HG03135 (cell line): ENCODE measurements at regions not wholly inside any gene's neighbourhood (a gene's known extent, or its start where the extent isn't known, plus 50 kb on each side); places are given as distances from the start of the nearest gene placed in this dataset.

Experiments used
- ATAC-seq: cut with Tn5 transposase; IDR thresholded peaks from one replicate; pipeline ENCODE4 v1.9.1; 2021; ENCODE audit warnings: mild to moderate bottlenecking, moderate library complexity; ENCODE audit not compliant: unreplicated experiment

DNA sequence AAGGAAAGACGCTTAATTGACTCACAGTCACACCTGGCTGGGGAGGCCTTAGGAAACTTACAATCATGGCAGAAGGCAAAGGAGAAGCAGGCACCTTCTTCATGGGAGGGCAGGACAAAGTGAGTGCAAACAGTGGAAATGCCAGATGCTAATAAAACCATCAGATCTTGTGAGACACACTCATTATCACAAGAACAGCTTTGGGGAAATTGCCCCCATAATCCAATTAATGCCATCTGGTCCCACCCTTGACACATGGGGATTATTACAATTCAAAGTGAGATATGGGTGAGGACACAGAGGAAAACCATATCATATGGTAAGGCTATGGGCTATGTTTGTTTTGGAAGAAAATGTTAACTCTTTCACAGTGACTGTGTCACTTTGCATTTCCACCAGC, 1272.5 kb upstream of the CELF2 start:
- no peak for ATAC-seq

DNA sequence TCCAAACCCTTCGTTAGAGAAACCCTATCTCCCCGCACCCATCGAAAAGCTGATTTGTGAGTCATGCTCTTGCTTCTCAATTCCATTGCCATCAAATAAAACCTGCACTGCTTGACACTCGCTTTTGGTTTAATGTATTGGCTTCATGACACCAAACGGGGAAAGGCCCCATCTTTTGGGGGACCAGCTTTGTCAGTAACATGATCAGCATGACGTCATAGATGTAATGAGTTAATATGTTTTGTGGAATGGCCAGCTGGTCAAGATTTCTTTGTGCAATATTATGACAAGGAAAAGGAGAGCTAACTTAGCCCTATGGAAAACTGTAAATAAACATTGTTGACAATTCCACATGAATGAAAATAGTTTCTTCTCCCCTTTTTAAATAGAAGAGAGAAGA, 1260.5 kb upstream of the CELF2 start:
- no peak for ATAC-seq

DNA sequence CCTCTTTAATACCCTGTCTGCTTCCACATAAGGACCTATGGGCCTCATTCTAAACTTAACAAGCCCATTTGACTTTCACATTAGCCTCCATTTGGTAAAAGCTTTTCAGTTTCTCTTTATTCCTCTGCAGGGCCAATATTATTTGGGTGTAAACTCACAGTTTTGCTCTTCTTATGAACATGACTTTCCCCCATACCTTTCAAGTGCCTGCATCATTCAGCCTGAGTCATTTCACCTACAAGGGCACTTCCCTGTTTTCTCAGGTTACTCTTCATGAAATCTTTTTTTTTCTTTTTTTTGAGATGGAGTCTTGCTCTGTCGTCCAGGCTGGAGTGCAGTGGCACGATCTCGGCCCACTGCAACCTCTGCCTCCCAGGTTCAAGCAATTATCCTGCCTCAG, 1258.1 kb upstream of the CELF2 start:
- ATAC-seq, result no peak

DNA sequence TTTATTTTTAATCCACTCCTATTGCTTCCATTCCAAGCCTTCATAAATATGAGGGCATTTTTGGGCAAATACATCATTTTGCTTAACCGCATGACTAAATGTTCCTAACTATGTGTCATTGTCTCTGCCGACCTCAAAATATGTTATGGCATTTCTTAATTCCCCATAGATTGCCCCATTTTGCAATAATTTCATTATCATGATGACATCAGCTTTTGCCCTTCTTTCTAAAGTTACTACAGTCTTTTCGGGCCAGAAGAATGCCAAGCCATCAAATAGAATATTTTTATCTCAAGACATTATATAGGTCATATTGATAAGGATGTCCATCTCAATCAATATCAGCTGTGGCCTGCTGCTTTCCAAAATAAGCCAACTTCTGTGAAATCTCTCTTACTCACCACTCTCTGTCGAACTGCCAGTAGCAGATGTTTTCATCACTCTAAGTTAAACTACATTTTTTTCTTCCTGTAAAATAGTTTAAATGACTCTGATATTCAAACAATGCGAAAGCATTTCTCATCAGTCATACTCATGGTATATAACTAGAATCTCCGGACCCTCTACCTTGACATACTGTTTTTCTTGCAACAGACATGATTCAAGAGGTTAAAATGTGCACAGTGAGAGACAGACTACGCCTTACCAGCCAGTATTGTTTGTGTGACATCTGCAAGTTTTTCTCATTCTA, 1254.6 kb upstream of the CELF2 start:
- no peak for ATAC-seq

DNA sequence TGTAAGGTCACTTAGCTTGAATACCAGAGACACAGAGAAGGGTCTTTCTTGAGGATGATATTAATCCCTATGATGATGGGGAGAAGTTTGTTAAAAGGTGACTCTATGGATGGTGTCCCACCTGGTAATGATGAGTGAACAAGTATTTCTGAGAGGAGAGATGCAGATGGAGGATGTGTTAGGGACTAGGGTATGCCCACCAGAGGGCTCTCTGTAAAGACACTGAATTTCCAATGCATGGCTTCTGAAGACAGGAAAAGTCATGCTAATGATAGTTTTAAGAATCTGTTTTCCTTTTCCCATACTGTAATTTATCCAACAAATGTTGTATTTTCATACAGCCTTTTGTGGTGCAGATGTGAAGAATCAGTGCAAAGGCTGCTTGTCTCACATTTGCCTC, 1250.9 kb upstream of the CELF2 start:
- no peak for ATAC-seq

DNA sequence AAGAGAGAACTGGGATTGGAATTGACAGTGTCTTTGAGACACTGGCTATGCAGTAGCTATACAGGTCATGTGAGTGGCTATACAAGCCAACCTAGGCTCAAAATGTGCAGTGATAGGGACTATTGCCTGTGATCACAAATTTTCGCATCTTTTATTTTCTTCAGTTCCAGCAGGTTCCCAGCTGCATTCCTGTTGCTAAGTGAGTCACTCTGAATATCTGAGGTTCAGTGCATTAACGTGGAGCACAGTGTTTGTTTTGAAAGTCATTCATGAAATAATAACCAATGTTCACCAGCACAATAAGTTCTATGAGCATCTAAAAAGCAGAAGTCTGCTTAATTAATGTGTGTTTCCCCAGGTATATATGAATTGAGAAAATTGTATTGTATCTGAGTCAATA, 1236.0 kb upstream of the CELF2 start:
- no peak for ATAC-seq

DNA sequence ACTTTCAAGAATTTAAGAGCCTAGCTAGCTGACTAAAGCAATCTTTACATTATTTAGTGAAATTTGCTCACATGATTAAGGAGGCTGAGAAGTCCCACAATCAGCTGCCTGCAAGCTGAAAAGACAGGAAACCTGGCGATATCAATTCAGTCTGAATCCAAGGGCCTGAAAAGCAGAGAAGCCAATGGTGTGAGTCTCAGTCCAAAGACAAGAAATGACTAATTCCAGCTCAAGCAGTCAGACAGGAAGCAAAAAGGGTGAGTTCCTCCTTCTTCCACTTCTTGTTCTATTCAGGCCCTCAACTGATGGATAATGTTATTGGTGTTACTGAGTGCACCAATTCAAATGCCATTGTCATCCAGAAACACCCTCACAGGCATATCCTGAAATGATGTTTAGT, 1231.6 kb upstream of the CELF2 start:
- ATAC-seq, result no peak

DNA sequence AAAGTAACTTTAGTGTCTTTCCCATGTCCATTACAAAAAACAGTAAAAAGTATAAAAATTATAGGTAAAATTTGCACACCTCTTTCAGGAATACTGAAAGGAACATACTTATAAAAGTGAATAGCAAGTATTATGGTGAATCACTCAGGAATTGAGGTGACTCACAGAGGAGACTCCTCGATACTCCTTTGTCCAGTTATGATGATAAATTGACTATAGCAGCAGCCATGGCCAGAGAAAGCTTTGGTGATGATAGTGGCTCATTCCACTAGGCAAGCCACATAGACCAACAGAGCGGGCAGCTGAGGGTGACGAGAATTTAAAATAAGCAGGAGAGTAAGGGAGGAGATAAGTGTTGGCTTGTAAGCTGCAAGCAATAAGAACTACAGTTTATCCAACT, 1231.1 kb upstream of the CELF2 start:
- ATAC-seq, result no peak

DNA sequence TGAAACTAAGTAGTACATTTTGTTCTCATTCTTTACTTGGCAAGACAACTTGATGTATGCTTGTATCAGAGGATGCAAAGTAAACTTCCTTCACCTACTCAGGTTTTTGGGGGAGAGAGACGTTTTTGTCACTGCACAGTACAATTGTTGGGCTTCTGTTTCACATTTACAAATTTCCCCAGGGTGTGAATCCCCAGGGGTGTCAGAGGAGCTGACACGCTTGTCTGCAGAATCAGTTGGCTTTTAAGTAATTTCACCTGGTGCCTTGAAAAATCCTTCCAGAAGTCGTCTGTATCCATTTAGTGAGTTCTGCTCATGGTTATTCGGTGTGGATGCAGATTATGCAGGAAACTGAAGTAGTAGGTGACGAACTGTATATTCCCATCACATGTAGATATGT, 1227.7 kb upstream of the CELF2 start:
- no peak for ATAC-seq

DNA sequence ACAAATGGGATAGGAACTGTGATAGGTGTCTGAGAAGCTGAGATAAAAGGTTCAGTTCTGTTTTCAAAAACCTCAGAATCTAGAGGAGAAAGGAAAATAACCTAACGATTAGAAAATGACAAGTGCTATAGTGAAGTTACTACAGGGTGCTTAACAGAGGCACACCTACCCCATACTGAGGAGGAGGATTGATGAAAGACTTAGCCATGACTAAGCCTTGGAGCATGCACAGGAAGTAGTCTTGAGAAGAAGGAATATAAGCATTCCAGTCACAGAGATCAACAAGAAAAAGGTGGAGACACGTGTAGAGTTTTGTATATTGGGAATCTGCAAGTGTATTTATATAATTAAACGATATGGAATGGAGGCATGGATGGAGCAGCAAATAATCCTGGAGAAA, 1225.5 kb upstream of the CELF2 start:
- ATAC-seq, result no peak

DNA sequence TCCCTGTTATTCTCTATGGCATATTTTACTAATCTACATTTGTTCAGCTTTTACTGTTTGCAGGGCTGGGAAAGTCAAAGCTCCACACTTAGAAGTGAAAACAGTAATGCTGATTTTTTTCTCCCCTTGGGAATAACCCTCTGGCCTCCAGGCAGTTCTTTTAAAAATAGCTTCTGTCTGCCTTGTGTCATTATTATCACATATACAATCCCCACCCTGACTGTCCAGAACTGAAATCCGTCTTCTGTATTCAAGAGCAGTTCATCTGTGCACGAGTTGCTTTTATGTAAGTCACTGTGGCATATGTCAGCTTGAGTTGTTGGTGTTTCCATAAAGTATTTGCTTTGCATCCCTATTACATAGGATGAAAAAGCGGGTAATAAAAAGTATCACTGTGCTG, 1221.1 kb upstream of the CELF2 start:
- ATAC-seq, result no peak

DNA sequence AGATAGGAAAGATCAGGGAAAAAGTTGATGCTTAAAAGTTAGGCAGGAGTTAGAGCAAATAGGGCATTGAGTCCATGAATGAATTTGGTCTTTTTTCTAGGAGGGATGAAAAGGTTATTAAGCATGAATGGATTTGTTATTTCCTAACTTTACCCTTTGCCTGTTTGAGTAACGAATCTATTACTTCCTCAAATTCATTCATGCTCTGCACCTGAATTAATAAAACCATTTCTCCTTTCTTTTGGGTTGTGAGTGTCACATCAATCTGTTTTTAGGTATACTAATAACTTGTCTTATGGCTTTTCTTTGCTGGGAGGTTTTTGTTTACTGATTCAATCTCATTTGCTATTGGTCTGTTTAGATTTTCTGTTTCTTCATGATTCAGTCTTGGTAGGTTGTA, 1217.7 kb upstream of the CELF2 start:
- ATAC-seq, result no peak

DNA sequence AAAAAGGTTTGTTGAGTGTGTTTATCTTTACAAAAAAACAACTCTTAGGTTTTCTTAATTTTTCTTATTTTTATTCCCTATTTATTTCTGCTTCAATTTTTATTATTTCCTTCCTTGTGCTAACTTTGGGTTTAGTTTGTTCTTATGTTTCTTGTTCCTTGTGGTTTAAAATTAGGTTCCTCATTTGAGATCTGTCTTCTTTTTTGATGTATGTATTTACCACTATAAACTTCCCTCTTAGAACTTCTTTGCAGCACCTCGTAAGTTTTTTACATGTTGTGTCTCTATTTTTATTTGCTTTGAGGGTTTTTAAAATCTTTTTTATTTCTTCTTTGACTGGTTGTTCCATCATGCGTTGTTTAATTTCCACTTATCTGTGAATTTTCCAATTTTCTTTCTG, 1217.1 kb upstream of the CELF2 start:
- no peak for ATAC-seq

DNA sequence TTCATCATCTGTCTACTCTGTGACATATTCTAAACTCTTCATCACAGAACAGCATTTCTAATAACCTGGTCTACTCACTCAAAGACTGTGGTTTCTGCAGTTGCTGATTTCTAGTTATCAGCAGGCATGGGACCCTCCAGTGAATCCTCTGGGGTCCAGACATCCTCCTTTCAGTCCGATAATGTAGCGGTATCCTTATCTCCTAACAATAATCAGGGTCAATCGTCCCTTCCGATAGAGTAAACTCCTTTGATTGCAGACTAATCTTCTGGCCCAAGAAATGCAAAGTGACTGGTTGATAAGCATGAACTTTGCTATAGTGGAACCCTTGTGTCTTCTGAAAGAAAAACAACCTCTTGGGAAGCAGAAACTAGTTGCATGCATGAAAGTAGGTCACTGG, 1209.8 kb upstream of the CELF2 start:
- no peak for ATAC-seq

DNA sequence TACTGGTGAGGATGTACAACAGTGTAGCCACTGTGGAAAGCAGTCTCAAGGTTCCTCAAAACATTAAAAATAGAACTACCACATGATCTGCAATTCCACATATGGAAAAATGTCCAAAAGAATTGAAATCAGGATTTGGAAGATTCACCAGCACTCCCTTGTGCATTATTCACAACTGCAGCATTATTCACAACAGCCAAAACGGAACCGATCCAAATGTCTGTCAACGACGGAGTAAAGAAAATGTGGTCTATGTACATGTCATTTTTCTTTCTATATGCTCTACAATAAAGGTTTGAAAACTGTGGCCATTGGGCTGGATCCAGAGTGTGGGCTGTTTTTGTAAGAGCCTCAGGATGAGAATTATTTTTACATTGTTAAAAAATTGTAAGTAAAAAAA, 1206.1 kb upstream of the CELF2 start:
- no peak for ATAC-seq

DNA sequence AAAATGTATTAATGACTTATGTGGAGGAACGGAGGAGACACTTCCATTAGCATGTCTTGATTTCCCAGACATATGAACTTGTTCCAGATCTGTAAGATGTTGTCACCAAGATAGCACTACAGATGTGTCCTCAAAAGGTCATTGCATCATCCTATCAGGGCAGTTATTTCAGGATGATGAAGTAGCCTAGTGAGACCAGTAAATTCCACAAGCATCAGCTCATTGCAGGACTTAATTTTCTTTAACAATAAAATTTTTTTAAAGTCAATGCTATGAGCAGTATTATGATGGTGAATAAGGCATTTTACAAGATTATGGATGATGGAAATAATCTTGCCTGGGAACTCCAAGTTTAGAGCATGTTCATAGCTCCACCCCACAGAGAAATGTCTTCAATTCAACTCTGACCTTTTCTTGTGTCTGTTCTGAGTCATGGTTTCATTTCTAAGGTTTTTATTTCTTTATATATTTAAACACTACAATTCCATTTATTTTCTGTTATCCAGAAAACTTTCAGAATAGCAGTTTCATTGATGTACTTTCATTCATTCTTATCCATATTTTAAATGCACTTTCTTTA, 1203.3 kb upstream of the CELF2 start:
- no peak for ATAC-seq

DNA sequence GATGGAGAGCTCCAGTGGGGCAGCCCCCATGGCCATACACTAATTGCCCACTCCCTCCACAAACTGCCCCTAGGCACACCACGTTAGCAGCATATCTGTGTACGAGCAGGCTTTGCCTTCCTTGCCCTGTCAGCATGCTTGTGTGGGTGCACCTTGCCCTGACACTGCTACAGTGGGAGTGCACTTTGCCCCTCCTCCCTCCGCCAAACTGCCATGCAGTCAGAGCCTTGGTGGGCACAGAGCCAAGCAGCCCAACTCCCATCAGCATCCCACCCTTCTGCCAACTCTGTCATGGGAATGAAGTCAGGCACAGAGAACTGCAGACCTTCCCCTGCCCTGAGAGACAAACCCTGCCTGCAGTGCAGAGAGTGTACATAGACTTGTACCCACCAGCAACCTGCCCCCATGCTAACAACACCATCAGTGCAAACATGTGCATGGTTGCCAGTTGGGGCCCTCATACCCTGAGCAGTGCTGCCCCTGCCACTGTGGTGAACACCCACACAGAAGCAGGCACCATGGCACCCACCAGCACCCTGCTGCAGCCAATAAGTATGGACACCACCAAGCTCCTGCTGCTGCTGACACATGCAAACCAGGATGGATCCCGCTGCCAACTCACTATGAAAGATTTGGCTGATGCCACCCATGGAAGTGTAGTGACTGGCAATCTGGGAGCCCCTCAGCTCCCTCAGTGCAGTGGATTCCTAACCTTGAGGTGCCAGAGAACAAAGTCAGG, 1197.7 kb upstream of the CELF2 start:
- no peak for ATAC-seq

DNA sequence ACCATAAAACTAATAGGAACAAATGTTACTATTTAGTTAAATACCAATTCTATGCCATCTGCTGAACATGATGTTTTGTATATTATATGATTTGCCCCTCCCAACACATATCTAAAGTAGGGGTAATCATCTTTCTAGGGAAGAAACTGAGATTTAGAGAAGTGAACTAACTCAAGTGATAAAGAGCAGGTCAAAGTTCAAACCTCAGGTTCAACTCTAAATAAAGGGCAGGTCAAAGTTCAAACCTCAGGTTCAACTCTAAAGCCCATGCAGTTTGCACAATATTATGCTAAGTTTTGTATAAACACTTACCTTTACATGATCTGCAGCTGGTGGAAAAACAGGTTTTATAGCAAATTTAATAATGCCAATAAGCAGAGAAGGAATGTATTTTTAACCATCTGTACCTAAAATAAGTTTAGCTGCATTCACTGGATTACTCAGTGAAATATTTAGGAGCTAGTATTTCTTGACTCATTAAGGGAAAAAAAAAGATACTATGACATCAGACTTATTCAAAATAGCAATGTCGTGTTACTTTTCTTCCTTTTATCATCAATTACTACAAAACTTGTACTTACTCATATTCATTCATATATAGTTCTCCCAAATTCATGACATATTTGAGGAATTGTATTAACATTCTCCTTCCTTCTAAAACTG, 1194.3 kb upstream of the CELF2 start:
- ATAC-seq, result no peak

DNA sequence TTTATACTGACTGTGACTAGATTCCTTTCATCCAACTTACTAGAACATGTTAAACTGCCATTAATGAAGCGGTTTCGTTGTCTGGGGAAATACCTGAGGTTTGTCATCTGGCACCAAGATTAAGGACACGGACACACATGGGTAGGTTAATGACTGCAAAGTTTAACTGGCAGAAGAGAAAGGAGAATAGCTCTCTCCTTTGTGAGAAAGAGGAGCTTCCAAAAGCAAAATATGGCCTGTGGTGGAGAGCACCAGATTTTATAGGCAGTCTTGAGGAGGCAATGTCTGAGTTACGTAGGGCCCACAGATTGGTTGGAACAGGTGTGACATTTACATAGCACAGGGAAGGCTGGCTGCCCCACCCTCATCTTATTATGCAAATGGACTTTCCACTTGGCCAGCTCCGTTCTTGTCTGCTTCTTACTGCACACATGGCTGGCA, 1193.0 kb upstream of the CELF2 start:
- ATAC-seq, result no peak

DNA sequence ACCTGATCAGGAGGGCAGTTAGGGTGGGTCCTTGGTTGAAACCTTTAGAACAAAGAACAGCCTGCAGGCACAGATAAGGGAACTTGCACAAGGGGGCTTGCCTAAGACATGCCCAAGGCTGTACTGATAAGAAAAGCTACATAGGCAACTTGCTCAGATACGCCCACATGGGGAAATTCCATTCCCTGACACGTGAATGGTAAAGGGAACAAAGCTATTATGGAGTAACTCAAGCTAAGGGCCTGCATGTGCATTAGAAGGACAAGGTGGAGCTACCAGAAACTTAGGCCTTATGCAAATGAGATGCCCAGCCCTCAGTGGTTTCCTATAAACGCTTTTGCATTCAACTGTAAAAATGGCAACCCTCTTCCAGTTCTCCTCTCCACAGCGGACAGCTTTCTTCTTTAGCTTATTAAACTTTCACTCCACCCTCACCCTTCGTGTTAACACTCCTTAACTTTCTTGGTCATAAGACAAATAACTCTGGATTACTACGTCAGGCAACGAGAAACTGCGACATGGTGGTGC, 1192.1 kb upstream of the CELF2 start:
- ATAC-seq, result no peak

DNA sequence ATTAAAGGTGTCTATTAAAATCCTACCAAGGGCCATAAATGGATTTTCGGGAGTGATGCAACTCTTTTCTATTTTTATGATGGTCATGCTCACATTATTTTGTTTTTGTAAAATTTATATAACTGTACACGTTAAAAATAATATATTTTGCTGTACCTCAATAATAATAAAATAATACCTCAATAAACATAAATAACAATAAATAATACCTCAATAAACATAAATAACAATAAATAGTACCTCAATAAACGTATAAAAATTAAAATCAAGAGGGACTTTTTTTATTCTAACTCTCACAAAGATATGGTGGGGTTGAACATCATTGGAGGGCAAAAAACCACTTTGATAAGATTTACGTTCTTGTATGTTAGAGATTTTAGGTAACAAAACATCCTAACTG, 1189.6 kb upstream of the CELF2 start:
- ATAC-seq, result no peak

DNA sequence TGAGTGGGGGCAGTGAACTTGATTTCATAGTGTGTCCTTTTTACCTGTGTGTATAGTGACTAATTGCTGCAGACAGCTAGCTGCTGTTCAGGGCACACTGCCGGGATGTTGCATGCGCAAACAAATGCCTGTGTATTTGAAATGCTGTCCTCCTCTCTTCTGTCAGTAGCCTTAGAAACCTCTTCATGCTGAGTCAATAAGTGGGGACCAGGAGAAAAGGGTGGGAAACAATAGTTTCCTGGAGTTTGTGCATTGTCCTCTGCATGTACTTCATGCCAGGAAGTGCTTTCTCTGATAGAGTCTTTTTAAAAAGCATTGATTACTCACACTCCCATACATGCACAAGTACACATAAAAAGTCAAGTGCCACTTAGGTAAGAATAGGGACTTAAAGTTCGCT, 1183.7 kb upstream of the CELF2 start:
- no peak for ATAC-seq
